GM21526 (cell line): ENCODE measurements at regions not wholly inside any gene's neighbourhood (a gene's known extent, or its start where the extent isn't known, plus 50 kb on each side); places are given as distances from the start of the nearest gene placed in this dataset.
"Not testable (repeated sequence)": the region's sequence is repeated elsewhere in the genome, so short reads cannot be mapped to it uniquely, and the experiment has no call there.

Experiments used
- ATAC-seq: cut with Tn5 transposase; IDR thresholded peaks from one replicate; pipeline ENCODE4 v1.9.1; 2021; ENCODE audit warnings: moderate library complexity; ENCODE audit not compliant: unreplicated experiment, low FRiP score

- ATAC-seq: no peak
Observed at GRCh38 chr1:5613900-5614299, 378.3 kb downstream of the NPHP4 start.

GRCh38 chr1:5611851-5612250 lies 380.4 kb downstream of the NPHP4 start:
- ATAC-seq: no peak

- no peak for ATAC-seq
Observed at GRCh38 chr1:5611431-5611830, 380.8 kb downstream of the NPHP4 start.

GRCh38 chr1:5610432-5610831 lies 381.8 kb downstream of the NPHP4 start:
- no peak for ATAC-seq

GRCh38 chr1:5603353-5604104 lies 388.7 kb downstream of the NPHP4 start:
- ATAC-seq: no peak

GRCh38 chr1:5602718-5603117 lies 389.5 kb downstream of the NPHP4 start:
- not testable (repeated sequence) for ATAC-seq

GRCh38 chr1:5601516-5601915 lies 390.7 kb downstream of the NPHP4 start:
- ATAC-seq: no peak

- ATAC-seq: no peak
Observed at GRCh38 chr1:5599541-5599940, 392.7 kb downstream of the NPHP4 start.

- no peak for ATAC-seq
Observed at GRCh38 chr1:5598824-5599395, 393.3 kb downstream of the NPHP4 start.

- no peak for ATAC-seq
Observed at GRCh38 chr1:5597991-5598823, 394.0 kb downstream of the NPHP4 start.

- ATAC-seq: no peak
Observed at GRCh38 chr1:5597171-5597850, 394.9 kb downstream of the NPHP4 start.

- ATAC-seq: no peak
Observed at GRCh38 chr1:5596651-5597050, 395.6 kb downstream of the NPHP4 start.

GRCh38 chr1:5595531-5596170 lies 396.6 kb downstream of the NPHP4 start:
- no peak for ATAC-seq

- ATAC-seq: no peak
Observed at GRCh38 chr1:5594056-5594956, 397.9 kb downstream of the NPHP4 start.

GRCh38 chr1:5590717-5591116 lies 401.5 kb downstream of the NPHP4 start:
- no peak for ATAC-seq

GRCh38 chr1:5586629-5587028 lies 405.6 kb downstream of the NPHP4 start:
- ATAC-seq: no peak

GRCh38 chr1:5585256-5585655 lies 407.0 kb downstream of the NPHP4 start:
- no peak for ATAC-seq

GRCh38 chr1:5580926-5581325 lies 411.3 kb downstream of the NPHP4 start:
- ATAC-seq: no peak

GRCh38 chr1:5579966-5580365 lies 412.3 kb downstream of the NPHP4 start:
- no peak for ATAC-seq
